ENCODE measurements at regions not wholly inside any gene's neighbourhood (a gene's known extent, or its start where the extent isn't known, plus 50 kb on each side); places are given as distances from the start of the nearest gene placed in this dataset.
"Not testable (repeated sequence)": the region's sequence is repeated elsewhere in the genome, so short reads cannot be mapped to it uniquely, and the experiment has no call there.

DNA sequence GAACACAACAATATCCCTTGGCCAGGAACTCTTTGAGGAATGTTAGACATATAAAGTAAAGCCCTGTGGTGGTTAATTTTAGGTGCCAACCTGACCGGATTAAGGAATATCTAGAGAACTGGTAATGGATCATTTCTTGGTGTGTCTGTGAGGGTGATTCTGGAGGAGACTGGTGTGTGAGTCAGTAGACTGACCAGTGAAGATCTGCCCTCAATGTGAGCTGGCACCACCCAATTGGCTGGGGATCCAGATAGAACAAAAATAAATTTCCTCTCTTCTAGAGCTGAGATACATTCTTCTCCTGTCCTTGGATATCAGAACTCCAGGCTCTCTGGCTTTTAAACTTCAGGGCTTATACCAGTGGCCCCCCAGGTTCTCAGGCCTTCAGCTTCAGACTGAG is 56.2 kb upstream of the TNPO1 start:
- DNase-seq (ENCODE audit: low read depth), result peak; percentile 53

DNA sequence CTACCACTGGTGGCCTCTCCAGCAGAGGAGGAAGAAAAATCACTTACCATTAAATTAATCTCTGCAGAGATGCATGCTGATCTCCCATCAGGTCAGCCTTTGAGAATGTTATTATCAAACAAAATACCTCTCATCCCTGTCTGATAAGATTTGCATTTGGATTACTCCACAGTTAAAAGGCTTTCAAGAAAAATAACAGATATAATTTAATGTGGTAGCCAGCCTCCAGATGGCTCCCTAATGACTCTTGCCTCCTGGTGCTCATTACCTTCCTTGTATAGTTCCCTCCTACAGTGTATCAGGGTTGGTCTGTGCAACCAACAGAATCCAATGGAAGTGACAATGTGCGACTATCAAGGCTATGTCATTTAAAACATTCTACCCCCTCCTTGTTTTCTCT is 63.6 kb upstream of the TNPO1 start:
- DNase-seq (ENCODE audit: low read depth), result no peak

DNA sequence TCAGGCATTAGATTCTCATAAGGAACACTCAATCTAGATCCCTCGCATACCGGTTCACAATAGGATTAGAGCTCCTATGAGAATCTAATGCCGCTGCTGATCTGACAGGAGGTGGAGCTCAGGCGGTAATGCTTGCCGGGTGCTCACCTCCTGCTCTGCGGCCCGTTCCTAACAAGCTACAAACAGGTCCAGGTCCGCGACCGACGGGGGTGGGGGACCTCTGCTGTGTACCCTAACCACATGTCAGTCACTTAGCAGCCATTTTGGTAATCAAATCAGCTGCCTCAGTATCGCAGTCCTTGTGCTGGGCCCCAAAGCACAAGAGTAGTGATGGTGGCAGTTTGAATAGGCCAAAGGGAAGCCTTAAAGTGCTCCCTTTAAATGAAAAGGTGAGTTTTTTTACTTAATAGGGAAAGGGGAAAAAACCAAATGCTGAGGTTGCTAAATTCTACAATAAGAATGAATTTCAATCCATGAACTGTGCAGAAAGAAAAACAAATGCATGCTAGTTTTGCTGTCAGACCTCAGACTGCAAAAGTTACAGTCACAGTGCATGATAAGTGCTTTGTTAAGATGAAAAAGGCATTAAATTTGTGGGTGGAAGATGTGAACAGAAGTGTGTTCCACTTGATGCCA is 67.0 kb upstream of the TNPO1 start:
- DNase-seq (ENCODE audit: low read depth), result no peak

DNA sequence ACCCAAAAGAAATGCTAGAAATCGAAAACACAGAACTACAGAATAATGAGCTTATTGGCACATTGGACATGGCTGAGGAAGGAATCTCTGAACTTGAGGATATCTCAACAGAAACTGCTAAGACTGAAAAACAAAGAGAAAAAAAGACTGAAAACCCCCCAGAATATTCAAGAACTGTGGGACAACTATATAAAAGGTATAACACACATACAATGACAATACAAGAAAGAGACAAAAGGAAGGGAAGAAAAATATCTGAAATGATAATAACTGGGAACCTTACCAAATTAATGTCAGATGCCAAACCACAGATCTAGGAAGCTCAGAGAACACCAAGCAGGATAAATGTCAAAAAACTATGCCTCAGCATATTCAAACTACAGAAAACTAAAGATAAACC is 68.6 kb upstream of the TNPO1 start:
- DNase-seq (ENCODE audit: low read depth), result no peak

DNA sequence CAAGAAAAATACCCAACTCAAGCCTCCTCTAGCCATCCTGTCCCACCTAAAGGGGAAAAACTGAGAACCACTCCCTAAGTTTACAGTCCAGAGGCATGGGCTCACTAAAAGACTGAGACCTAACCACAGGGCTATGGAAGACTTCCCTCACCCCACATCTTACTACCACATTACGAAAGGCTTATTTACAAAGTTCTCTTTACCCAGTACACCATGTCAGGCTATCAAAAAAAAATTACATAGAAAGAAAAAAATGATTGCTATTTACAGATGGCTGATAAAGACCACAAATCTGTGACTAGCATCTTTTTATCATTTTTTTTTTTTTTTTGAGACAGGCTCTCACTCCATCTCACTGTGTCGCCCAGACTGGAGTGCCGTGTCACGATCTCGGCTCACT is 69.7 kb upstream of the TNPO1 start:
- peak; percentile 62 for DNase-seq (ENCODE audit: low read depth)

DNA sequence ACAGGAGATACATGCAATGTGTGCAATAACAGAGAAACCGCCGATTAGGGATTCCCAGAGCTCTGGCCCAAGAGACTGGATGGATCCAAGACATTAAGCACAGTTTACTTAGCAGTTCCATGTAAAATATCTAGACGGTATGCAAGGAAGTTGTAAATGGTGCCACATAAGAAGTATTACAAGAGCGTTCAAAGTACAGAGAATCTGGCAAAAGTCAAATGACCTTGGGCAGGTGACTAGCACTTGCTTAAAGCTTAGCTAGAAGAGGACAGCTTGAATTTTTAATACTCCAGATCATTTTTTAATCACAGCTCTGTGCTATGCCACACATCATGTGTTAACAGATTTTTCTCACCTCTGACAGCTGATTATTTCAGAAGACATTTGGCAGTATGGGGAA is 72.3 kb upstream of the TNPO1 start:
- DNase-seq (ENCODE audit: low read depth), result no peak

DNA sequence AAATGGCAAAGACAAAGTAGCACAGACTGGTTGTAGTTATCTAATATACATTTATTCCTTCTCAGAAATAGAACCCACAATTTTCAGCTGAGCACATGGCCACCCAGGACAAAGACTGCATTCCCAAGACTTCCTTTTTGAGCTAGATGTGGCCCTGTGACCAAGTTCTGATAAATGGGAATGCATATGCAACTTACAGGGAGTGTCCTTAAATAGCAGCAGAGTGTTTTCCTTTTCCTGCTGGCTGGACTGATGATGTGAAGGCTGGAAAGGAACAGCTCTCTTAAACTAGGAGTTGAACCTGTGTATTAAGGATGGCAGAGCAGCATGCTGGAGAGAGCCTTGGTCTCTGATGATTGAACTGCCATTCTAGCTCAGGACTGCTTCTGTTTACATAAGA is 74.7 kb upstream of the TNPO1 start:
- no peak for DNase-seq (ENCODE audit: low read depth)

DNA sequence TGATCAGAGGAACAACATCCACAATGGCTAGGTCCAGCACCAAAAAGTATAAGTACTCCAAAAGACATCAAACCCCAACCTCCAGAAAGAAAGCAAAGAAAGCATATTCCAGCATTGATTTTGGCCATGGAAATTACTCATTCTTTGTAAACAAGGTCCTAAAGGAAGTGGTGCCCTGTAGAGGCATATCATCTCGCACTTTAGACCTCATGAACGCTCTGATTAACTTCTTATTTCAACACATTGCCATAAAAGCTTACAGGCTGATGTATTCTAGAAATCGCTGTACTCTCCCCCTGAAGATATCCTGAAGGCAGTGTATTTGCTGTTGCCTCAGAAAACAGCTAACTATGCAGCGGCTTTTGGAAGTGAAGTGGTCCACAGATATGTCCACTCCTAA is 82.7 kb upstream of the TNPO1 start:
- DNase-seq (ENCODE audit: low read depth), result no peak

DNA sequence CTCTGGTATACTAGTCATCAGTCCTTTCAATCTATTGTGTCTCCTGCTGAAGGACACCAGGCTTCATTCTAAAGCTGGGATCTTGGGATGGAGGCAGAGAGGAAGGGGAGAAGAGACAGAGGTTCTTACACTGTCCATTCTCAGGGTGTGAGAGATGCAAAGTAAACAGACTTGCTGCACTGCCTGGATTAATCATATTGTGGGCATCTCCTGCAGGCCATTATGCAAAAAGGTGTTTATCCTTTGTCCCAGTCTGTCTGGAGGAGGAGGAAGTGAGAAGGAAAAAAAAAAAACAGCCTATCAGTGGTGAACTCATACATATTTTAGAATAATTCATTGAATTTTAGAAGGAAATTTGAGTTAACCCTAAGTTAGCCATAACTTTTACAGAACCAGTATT is 92.9 kb upstream of the TNPO1 start:
- no peak for DNase-seq (ENCODE audit: low read depth)

DNA sequence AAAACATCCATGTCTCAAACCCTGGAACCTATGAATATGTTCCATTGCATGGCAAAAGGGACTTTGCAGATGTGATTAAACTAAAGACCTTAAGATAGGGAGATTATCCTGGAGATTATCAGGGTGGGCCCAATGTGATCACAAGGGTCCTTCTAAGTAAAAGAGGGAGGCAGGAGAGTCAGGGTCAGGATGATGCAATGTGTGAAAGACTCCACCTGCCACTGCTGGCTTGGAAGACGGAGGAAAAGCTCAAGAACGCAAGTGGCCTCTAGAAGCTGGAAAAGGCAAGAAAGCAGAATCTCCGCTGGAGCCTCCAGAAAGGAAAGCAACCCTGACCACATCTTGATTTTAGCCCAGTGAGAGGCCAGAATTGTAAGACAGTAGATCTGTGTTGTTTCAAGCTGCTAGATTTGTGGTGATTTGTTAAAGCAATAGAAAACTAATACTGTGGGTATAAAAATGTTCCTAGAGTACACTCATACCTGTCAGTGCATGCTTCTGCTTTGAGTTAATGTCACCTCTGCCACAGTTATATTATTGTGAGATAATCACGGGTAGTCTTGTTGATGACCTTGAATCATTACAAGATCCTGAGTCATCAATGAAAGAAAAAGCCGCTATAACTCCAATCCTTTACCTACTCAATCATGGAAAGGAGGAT is 93.5 kb upstream of the TNPO1 start:
- DNase-seq (ENCODE audit: low read depth), result no peak

DNA sequence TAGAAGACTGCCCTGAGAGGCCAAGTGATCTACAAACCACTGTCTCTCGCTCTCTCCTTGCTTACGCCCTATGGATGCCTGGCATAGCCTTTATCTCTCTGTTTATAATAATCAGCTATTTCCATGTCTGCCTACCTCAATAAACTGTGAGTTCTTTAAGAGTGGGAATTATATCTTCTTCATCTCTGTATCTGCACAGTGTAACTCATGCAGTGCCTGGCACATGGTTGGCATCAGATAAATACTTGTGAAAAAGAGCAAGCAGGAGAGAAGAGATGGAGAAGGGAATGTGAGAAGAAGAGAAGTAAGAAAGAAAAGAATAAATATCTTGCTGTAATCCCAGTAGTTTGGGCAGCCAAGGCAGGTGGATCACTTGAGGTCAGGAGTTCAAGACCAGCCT is 94.6 kb upstream of the TNPO1 start:
- DNase-seq (ENCODE audit: low read depth), result no peak

DNA sequence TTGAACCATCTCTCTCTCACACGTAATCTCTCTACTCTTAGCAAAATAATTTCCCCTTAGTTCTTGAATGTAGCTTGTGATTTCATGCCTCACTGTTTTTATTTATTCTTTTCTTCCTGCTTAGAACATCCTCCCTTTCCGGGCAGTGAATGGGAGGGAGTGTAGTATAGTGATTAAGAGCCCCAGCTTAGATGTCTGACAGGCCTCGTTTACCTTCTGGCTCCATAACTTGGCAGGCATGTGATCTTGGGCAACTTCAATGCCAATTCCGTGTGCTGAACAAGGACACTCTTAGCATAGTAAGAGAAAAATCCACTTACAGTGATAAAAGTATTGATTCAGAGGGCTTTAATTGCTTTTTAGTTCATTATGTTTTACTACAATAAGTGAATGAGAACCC is 96.3 kb upstream of the TNPO1 start:
- DNase-seq (ENCODE audit: low read depth), result no peak

DNA sequence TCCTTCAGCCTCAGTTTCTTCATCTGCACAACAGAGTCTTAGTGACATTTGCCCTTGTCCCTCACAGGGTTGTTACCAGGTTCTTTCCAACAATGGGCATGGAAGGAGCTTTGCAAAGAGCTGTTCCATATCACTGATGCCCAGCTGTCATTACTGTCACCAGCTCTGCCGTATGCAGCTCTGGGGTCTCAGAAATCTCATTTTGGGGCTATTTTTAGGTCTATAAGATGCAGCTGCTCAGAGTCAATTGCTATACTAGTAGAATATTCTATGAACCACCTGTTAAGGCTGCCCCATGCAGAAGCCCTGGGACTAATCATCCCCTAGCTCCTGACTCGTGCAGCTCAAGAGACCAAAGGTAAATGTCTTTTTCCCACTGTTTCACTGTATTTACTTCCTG is 105.1 kb upstream of the TNPO1 start:
- DNase-seq (ENCODE audit: low read depth), result no peak

DNA sequence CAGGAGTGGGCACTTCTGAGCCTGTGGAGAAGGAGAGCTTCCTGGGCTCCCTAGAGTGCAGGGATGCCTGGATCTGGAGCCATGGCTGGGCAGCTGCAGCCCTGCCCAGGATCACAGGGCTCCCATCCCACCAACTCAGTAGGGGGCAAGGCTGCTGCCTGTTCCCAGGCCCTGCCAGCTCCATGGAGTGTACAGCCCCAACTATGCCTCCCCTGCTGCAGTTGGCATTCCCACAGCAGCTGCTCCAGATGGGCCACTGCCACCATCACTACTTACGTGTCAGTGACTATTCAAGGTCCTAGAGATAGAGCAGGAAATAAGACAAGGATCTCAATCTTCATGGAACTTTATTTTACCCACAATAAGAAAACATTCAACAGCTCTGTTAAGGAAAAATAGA is 107.1 kb upstream of the TNPO1 start:
- DNase-seq (ENCODE audit: low read depth), result no peak

DNA sequence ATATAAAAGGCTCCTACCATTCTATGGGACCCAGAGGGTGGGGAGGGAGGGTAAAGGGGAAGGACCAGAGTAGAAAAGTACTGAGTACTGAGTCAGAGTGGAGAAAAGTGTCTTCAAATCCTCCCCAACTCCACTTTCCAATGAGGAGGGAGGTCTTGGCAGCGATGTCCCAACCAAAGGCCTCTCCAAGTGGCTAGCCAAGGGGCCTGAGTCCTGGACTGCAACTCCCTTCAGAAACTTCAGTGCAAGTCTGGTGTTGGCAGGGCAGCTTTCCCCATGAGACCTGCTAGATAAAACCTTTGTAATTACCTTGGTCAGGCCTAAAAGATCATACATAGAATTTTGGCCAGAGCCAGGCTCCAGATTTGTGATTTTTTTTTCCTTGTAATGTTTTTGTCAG is 111.3 kb upstream of the TNPO1 start:
- no peak for DNase-seq (ENCODE audit: low read depth)

DNA sequence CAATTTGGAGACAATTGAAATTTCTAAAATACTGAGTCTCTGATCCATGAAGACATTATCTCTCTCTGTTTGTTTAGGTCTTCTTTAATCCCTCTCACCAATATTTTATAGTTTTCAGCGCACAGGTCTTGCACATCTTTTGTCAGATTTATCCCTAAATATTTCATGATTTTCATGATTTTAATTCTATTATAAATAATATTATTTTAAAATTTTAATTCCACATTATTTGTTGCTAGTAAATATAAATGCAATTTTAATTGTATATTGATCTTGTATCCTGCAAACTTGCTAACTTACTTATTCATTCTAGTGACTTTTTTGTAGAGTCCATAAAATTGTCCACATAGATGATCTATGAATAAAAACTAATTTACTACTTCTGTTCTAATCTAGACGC is 112.6 kb upstream of the TNPO1 start:
- DNase-seq (ENCODE audit: low read depth), result no peak

DNA sequence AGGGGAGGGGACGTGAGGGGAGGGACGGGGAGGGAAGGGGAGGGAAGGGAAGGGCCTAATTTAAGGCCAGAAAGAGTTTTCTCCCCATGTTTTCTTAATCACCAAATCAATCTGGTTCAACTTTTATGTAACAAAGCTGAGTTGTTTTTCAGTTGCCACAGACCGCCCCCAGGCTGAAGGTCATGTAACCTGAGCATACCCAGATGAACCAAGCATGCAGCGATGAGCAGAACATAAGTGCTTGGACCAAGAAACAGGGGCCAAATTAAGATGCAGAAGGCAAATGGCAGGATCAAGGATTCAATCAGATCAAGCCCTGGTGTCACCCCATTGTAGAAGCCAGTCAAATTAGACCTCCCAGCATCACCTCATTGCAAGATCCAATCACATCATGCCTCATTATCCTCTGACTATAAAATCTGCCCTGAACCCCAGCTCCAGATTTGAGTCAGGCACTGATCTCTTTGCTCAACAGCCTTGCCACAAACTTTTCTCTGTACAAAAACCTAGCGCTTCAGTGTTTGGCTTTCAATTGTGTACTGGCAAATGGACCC is 113.5 kb upstream of the TNPO1 start:
- DNase-seq (ENCODE audit: low read depth), result no peak

DNA sequence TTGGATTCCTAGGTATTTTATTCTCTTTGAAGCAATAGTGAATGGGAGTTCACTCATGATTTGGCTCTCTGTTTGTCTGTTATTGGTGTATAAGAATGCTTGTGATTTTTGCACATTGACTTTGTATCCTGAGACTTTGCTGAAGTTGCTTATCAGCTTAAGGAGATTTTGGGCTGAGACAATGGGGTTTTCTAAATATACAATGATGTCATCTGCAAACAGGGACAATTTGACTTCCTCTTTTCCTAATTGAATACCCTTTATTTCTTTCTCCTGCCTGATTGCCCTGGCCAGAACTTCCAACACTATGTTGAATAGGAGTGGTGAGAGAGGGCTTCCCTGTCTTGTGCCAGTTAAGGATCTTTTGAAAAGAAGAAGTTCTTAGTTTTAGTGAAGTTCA is 114.4 kb upstream of the TNPO1 start:
- DNase-seq (ENCODE audit: low read depth), result not testable (repeated sequence)

DNA sequence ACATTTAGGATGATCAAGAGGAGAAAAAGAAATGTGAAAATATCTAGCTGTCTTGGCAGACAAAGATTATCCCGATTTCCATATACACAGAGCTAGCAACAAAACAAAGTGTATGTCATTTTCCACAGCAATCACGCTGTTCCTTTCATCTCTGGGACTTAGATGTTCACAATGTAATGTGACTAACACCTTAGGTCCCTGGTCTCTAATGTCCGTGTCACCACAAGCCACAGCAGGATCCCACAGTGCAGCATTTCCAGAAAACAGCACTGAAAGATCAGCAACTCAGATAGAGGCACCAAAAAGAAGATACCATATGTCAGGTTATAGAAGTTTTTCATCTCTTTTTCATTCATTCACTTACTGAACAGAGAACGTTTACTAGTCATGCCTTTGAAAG is 118.0 kb upstream of the TNPO1 start:
- DNase-seq (ENCODE audit: low read depth), result no peak

DNA sequence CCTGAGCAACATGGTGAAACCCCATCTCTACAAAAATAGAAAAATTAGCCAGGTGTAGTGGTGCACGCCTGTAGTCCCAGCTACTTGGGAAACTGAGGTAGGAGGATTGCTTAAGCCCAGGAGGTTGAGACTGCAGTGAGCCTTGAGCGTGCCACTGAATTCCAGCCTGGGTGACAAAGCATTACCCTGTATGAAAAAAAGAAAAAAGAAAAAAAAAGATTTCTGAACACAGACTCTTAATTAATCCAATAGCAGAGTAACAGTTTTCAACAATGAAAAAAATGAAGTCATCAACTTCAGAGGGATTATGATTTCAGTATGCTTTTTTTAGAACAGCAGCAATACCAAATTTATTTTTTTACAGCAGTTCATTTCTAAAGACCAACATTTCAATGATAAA is 118.8 kb upstream of the TNPO1 start:
- no peak for DNase-seq (ENCODE audit: low read depth)

DNA sequence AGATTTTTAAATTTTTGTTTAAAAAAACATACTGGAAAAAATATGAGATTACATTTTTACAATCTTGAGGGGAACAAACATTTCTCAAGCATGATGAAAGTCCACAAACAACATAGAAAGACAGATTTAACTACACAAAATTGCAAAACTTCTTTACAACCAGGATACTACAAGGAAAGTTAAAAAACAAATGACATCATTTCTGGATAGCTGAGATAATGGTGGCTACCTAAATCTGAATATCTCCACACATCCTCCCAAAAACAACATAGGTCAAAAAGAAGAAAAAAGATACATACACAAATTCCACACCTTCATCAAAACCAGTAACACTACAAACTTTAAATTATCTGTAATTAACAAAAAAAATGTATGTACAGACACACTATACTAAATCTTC is 120.8 kb upstream of the TNPO1 start:
- no peak for DNase-seq (ENCODE audit: low read depth)

DNA sequence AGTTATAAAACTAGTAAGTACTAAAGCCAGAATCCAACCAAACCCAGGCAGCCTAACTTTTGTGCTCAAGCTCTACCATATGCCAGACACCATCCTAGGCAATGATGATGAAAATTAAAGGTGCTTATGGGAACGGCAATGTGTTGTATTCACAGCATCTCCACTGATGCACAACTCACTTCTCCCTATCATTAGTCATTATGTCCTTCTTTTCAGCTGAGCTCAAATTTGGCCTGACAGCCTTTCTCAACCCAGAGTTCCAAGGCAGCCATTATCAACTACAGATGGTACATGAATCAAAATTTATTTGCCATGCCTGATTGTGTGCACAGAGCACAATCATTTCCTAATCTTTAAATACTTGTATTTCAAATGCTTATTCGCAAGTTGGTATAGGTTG is 121.6 kb upstream of the TNPO1 start:
- no peak for DNase-seq (ENCODE audit: low read depth)

DNA sequence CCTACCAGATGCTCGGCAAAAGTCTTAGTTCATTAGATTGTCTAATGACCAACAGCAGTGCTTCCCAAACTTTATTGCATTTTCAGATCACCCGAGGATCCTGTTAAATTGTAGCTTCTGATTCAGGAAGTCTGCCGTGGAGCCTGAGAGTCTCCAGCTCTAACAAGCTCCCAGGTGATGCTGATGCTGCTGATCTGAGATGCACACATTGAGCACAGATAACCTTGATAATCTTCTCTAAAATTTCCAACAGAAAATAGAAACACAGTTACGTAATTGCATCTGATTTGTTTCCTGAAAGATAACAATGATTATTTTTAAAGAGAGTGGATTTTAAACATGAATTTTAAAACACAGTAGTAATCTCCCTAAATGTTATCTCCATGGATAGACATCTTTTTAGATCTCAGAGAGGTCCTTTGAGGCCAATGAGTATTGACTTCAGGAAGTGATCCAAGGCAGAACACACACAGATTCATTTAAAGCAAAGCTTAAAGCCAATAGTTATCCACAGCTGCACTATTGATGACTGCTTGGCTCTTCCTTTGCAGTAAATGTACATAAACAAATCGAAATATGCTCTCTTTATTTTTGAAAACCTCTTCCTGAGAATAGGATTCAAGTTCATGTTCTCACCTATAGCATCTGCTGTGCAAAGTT is 122.8 kb upstream of the TNPO1 start:
- no peak for DNase-seq (ENCODE audit: low read depth)
